ENCODE measurements at regions not wholly inside any gene's neighbourhood (a gene's known extent, or its start where the extent isn't known, plus 50 kb on each side); places are given as distances from the start of the nearest gene placed in this dataset.

DNA sequence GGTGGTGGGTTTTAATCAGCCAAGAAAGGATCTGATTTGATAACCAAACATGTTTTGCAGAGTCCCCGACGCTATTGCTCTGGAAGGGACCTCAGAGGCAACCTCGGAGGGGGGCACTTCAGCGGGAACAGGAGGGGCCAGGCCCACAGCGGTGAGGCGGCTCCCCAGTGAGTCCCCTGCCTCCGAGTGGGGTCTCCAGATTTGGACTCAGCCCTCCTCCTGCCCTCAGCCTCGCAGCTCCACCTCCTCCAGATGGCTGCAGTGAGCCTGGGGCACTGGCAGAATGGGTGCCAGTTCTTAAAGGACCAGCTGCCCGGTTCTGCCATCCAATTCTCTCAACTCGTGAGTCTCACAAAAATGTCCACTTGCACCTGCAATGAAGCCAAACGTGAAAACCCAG, 61.0 kb upstream of the NANOS1 start:
- Histone ChIP-seq H3K4me3 (no peak overlapping the region), H3K27ac (no peak overlapping the region), H3K27me3 (peaks cover 0 to 6% (median 0%) of the 10 kb centered on the region in 3 donors), H3K36me3 (no peaks in the 10 kb centered on the region), H3K4me1 (no peaks in the 10 kb centered on the region), H3K9me3 (peaks cover 0 to 3% (median under 1%) of the 10 kb centered on the region in 4 donors)
- DNase-seq, result no peak
- TF ChIP-seq POLR2A (IDR thresholded peaks at IDR 0.05) (no peak), POLR2AphosphoS5 (IDR thresholded peaks at IDR 0.05) (no peak), CTCF (IDR thresholded peaks at IDR 0.05) (no peak), EP300 (IDR thresholded peaks at IDR 0.05) (no peak)
- 73 to 78% (median 76%) methylated on average over 10 to 11 of the region's 11 CpGs for WGBS, 5 donors
- intact Hi-C loops (cut with DNase I; ENCODE audit: low total_unique reads), result no loop called here

GRCh38 chr10:118969014-118969413, 60.5 kb upstream of the NANOS1 start:
- WGBS, 5 donors, result 67 to 84% (median 77%) methylated on average over 5 of the region's 5 CpGs
- Histone ChIP-seq H3K4me3 (no peak overlapping the region), H3K27ac (no peak overlapping the region), H3K9me3 (peaks cover 0 to 8% (median 6%) of the 10 kb centered on the region in 4 donors), H3K36me3 (no peaks in the 10 kb centered on the region), H3K4me1 (no peaks in the 10 kb centered on the region), H3K27me3 (peaks cover 0 to 6% (median 0%) of the 10 kb centered on the region in 3 donors)
- DNase-seq, result no peak
- intact Hi-C loops (cut with DNase I; ENCODE audit: low total_unique reads), result no loop called here
- TF ChIP-seq POLR2AphosphoS5 (IDR thresholded peaks at IDR 0.05) (no peak), POLR2A (IDR thresholded peaks at IDR 0.05) (no peak), CTCF (IDR thresholded peaks at IDR 0.05) (no peak), EP300 (IDR thresholded peaks at IDR 0.05) (no peak)

- Histone ChIP-seq H3K27me3 (no peaks in the 10 kb centered on the region), H3K36me3 (no peaks in the 10 kb centered on the region), H3K4me3 (no peak overlapping the region), H3K27ac (no peak overlapping the region), H3K4me1 (no peaks in the 10 kb centered on the region), H3K9me3 (peaks cover 0 to 13% (median 8%) of the 10 kb centered on the region in 4 donors)
- intact Hi-C loops (cut with DNase I; ENCODE audit: low total_unique reads), result no loop called here
- no peak for TF ChIP-seq EP300 (IDR thresholded peaks at IDR 0.05)
- TF ChIP-seq CTCF (IDR thresholded peaks at IDR 0.05), result no peak
- no peak for TF ChIP-seq POLR2AphosphoS5 (IDR thresholded peaks at IDR 0.05)
- TF ChIP-seq POLR2A (IDR thresholded peaks at IDR 0.05), result no peak
- 58 to 69% (median 61%) methylated on average over 5 of the region's 5 CpGs for WGBS, 5 donors
- DNase-seq, result no peak
These were observed 58.7 kb upstream of the NANOS1 start for GRCh38 chr10:118970770-118971169.

GRCh38 chr10:118971187-118971586, 58.3 kb upstream of the NANOS1 start:
- Histone ChIP-seq H3K4me1 (no peaks in the 10 kb centered on the region), H3K27me3 (no peaks in the 10 kb centered on the region), H3K36me3 (no peaks in the 10 kb centered on the region), H3K9me3 (peaks cover 0 to 13% (median 8%) of the 10 kb centered on the region in 4 donors), H3K27ac (no peak overlapping the region), H3K4me3 (no peak overlapping the region)
- no peak for DNase-seq
- TF ChIP-seq EP300 (IDR thresholded peaks at IDR 0.05) (no peak), POLR2AphosphoS5 (IDR thresholded peaks at IDR 0.05) (no peak), CTCF (IDR thresholded peaks at IDR 0.05) (no peak), POLR2A (IDR thresholded peaks at IDR 0.05) (no peak)
- intact Hi-C loops (cut with DNase I; ENCODE audit: low total_unique reads), result no loop called here
- WGBS, 5 donors, result 74 to 80% (median 75%) methylated on average over 7 of the region's 7 CpGs

Data from stomach (tissue), 8 donors.